ENCODE measurements at regions not wholly inside any gene's neighbourhood (a gene's known extent, or its start where the extent isn't known, plus 50 kb on each side); places are given as distances from the start of the nearest gene placed in this dataset.

DNA sequence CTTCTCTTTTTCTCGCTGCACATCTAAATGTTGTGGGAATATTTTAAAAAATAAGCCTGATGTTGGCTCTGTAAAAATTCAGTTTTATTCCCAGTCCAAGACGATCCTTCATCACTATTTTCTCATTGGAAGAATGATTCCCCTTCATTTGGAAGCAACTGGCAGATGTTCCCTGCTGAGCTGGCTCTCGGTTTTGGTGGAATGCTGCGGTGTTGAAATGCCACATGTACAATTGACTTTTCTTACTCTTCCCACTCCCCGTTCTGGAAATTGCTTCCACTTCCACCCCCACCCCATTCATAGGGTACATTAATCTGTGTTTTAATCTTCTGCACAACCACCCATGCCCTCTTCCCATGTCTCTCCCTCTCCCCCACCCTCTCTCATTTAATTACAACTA lies 496.3 kb upstream of the MAP3K7 start:
- no peak for DNase-seq (ENCODE audit: low read depth, low spot score)
- no peaks in the 10 kb centered on the region for H3K36me3 ChIP-seq (ENCODE audit: insufficient read depth, insufficient read length, low read length)
- no peaks in the 10 kb centered on the region for H3K4me1 ChIP-seq (ENCODE audit: insufficient read depth, insufficient read length)
- no peak overlapping the region for H3K4me3 ChIP-seq (ENCODE audit: insufficient read length, low read depth)
- TF ChIP-seq SUZ12 (IDR thresholded peaks at IDR 0.05; ENCODE audit: extremely low read depth, insufficient read depth, insufficient read length) (no peak), ZNF274 (IDR thresholded peaks at IDR 0.05; ENCODE audit: low read depth, low read length) (no peak), YY1 (IDR thresholded peaks at IDR 0.05; ENCODE audit: insufficient read depth, insufficient read length) (no peak)
- H3K9me3 ChIP-seq (ENCODE audit: insufficient read depth, low read length): no peaks in the 10 kb centered on the region
- no peaks in the 10 kb centered on the region for H3K27me3 ChIP-seq (ENCODE audit: insufficient read depth, insufficient read length)
- H3K9ac ChIP-seq (ENCODE audit: insufficient read length, low read depth): no peak overlapping the region

DNA sequence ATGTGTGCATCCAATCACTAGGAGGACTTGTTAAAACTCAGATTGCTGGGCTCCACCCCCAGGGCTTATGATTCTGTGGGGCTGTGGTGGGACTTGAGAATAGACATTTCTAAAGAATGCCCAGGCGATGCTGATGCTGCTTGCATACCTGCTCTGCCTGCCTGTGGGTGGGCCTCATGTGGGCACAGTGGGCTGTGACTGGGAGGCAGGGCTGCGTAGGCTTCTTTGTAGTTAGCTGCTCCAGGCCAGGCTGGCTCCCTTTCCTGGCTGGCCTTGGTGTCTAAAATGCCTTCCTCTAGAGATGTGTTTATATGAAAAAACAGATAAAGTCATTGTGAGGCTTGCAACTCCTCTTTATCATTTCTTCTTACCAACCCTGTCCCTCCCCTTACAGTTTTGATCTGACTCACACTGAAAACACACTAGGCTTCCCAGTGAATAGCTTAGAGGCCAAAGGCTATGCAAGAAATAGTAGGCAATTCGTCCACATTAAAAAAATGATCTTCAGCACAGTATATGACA lies 495.5 kb upstream of the MAP3K7 start:
- Histone ChIP-seq H3K9ac (ENCODE audit: insufficient read length, low read depth) (no peak overlapping the region), H3K36me3 (ENCODE audit: insufficient read depth, insufficient read length, low read length) (no peaks in the 10 kb centered on the region), H3K4me1 (ENCODE audit: insufficient read depth, insufficient read length) (no peaks in the 10 kb centered on the region), H3K4me3 (ENCODE audit: insufficient read length, low read depth) (no peak overlapping the region), H3K9me3 (ENCODE audit: insufficient read depth, low read length) (no peaks in the 10 kb centered on the region), H3K27me3 (ENCODE audit: insufficient read depth, insufficient read length) (no peaks in the 10 kb centered on the region)
- no peak for DNase-seq (ENCODE audit: low read depth, low spot score)
- TF ChIP-seq YY1 (IDR thresholded peaks at IDR 0.05; ENCODE audit: insufficient read depth, insufficient read length) (no peak), SUZ12 (IDR thresholded peaks at IDR 0.05; ENCODE audit: extremely low read depth, insufficient read depth, insufficient read length) (no peak), ZNF274 (IDR thresholded peaks at IDR 0.05; ENCODE audit: low read depth, low read length) (no peak)

DNA sequence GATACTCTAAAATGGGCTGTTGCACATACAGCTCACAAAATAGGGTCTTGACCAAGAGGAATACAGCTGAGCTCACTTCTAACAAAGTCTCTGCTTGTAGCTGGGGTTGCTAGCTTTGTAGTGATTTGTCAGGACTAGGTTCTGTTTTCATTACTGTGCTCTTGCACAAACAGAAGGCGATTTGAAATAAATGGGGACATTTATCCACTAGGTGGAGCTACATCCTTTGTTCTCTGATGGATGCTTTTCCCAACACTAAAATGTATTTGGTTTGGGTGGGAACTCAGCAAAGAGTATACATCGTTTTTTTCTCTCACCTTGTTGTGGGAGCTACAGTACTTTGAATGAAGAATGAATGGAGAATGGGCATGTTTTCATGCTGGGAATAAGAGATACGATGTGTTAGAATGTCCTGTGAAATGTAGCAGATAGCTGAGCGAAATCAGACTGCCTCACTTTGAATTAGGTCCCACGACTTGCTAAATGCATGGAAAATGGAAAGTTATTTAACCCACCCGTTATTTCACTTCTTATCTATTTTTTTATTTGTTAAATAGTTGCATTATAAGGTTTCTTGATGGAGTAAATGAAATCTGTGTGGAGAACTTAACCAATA lies 494.7 kb upstream of the MAP3K7 start:
- no peak overlapping the region for H3K9ac ChIP-seq (ENCODE audit: insufficient read length, low read depth)
- no peaks in the 10 kb centered on the region for H3K4me1 ChIP-seq (ENCODE audit: insufficient read depth, insufficient read length)
- H3K36me3 ChIP-seq (ENCODE audit: insufficient read depth, insufficient read length, low read length): no peaks in the 10 kb centered on the region
- H3K4me3 ChIP-seq (ENCODE audit: insufficient read length, low read depth): no peak overlapping the region
- H3K9me3 ChIP-seq (ENCODE audit: insufficient read depth, low read length): no peaks in the 10 kb centered on the region
- no peak for TF ChIP-seq YY1 (IDR thresholded peaks at IDR 0.05; ENCODE audit: insufficient read depth, insufficient read length)
- TF ChIP-seq ZNF274 (IDR thresholded peaks at IDR 0.05; ENCODE audit: low read depth, low read length): no peak
- TF ChIP-seq SUZ12 (IDR thresholded peaks at IDR 0.05; ENCODE audit: extremely low read depth, insufficient read depth, insufficient read length): no peak
- peak; percentile 40 for DNase-seq (ENCODE audit: low read depth, low spot score)
- H3K27me3 ChIP-seq (ENCODE audit: insufficient read depth, insufficient read length): no peaks in the 10 kb centered on the region

DNA sequence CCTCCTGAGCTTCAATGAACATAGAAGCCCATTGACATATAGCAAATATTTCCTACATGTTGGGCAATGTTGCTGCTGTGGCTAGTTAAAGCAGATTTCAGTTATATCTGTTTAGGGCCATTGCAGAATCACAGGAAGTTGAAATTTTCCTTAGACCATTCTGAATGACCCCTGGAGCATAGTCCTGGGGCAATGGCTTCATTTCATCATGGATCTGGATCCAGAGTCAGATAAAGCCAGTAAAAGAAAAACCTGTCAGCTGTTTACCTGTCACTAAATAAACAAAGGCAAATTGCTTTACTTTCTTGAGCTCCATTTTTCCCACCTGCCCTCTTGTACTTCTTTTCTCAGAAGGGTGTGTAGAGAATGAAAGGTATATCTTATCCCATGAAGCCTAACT lies 494.0 kb upstream of the MAP3K7 start:
- Histone ChIP-seq H3K4me1 (ENCODE audit: insufficient read depth, insufficient read length) (no peaks in the 10 kb centered on the region), H3K27me3 (ENCODE audit: insufficient read depth, insufficient read length) (no peaks in the 10 kb centered on the region), H3K9me3 (ENCODE audit: insufficient read depth, low read length) (no peaks in the 10 kb centered on the region), H3K36me3 (ENCODE audit: insufficient read depth, insufficient read length, low read length) (no peaks in the 10 kb centered on the region), H3K9ac (ENCODE audit: insufficient read length, low read depth) (no peak overlapping the region), H3K4me3 (ENCODE audit: insufficient read length, low read depth) (no peak overlapping the region)
- TF ChIP-seq ZNF274 (IDR thresholded peaks at IDR 0.05; ENCODE audit: low read depth, low read length) (no peak), YY1 (IDR thresholded peaks at IDR 0.05; ENCODE audit: insufficient read depth, insufficient read length) (no peak)
- no peak for DNase-seq (ENCODE audit: low read depth, low spot score)

DNA sequence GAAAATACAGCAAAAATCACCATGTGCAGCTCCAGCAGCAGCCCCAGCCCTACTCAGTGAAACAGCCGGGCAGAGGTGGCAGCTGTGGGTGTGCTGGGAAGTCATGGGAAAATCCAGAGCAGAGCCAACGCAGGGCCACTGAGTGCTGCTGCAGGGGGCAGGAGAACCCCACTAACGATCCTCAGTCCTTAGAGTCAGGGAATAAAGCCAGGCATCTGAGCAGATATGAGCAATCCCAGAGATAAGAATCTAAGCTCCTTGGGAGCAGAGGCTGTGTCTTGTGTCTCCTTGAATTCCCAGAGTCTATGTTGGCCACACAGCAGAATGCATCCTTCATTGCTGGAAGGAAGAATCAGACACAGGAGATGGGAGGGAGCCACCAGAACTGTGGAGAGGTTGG lies 493.1 kb upstream of the MAP3K7 start:
- Histone ChIP-seq H3K27me3 (ENCODE audit: insufficient read depth, insufficient read length) (no peaks in the 10 kb centered on the region), H3K4me3 (ENCODE audit: insufficient read length, low read depth) (no peak overlapping the region), H3K4me1 (ENCODE audit: insufficient read depth, insufficient read length) (no peaks in the 10 kb centered on the region), H3K9ac (ENCODE audit: insufficient read length, low read depth) (no peak overlapping the region), H3K9me3 (ENCODE audit: insufficient read depth, low read length) (no peaks in the 10 kb centered on the region), H3K36me3 (ENCODE audit: insufficient read depth, insufficient read length, low read length) (no peaks in the 10 kb centered on the region)
- no peak for DNase-seq (ENCODE audit: low read depth, low spot score)
- TF ChIP-seq YY1 (IDR thresholded peaks at IDR 0.05; ENCODE audit: insufficient read depth, insufficient read length): no peak
- TF ChIP-seq SUZ12 (IDR thresholded peaks at IDR 0.05; ENCODE audit: extremely low read depth, insufficient read depth, insufficient read length): no peak
- TF ChIP-seq ZNF274 (IDR thresholded peaks at IDR 0.05; ENCODE audit: low read depth, low read length): no peak

DNA sequence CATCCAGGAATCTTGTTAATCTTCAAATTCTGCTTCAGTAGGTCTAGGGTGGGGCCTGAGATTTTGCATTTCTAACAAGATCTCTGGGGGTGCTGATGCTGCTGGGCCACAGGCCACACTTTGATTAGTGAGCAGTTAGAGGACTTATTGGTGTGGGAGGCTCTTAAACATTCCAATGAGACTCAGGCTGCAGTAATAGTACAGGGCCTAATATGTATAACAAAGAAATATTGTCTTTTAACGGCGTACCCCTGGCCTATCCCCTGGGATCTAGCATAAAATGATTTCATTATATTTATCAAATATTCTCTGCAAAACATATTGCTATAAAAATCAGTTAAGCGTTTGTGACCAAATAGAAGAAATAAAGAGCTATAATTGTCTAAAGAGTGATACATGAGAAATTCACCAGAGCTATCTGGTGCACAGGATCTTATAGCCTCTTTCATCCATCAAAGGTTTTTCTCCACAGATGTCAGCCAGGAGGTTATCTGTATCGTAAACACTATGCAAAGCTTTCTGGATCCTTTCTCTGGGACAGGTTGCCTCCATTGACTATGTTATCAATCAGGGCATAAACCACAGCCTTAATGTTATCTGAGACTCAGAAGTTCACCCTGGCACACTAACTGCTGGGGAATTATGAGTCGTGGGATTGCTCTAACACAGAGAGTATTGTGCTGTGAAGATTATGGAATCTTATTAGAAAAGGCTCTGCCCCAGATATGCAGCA lies 488.5 kb upstream of the MAP3K7 start:
- Histone ChIP-seq H3K36me3 (ENCODE audit: insufficient read depth, insufficient read length, low read length) (no peaks in the 10 kb centered on the region), H3K4me1 (ENCODE audit: insufficient read depth, insufficient read length) (no peaks in the 10 kb centered on the region)

DNA sequence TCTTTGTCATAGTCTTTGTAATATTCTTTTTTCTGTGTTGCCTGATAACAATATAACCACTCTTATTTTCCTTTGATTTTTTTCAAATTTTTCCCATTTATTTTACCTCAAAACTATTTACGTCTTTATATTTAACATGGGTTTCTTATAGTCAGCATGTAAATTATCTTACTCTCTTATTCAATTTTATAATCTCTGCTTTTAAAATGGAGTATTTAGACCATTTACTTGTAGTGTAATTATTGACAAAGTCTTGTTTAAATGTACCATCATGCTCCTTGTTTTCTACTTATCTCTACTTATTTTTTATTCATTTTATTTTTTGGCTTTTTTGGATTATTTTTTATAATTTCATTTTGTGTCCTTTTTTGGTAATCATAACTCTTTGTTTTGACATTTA lies 476.5 kb upstream of the MAP3K7 start:
- Histone ChIP-seq H3K27me3 (ENCODE audit: insufficient read depth, insufficient read length) (no peaks in the 10 kb centered on the region), H3K9ac (ENCODE audit: insufficient read length, low read depth) (no peak overlapping the region), H3K4me3 (ENCODE audit: insufficient read length, low read depth) (no peak overlapping the region), H3K9me3 (ENCODE audit: insufficient read depth, low read length) (no peaks in the 10 kb centered on the region), H3K4me1 (ENCODE audit: insufficient read depth, insufficient read length) (no peaks in the 10 kb centered on the region), H3K36me3 (ENCODE audit: insufficient read depth, insufficient read length, low read length) (no peaks in the 10 kb centered on the region)
- DNase-seq (ENCODE audit: low read depth, low spot score): no peak
- TF ChIP-seq SUZ12 (IDR thresholded peaks at IDR 0.05; ENCODE audit: extremely low read depth, insufficient read depth, insufficient read length) (no peak), YY1 (IDR thresholded peaks at IDR 0.05; ENCODE audit: insufficient read depth, insufficient read length) (no peak)

More for the DNA sequence above, 488.5 kb upstream of the MAP3K7 start:
- DNase-seq (ENCODE audit: low read depth, low spot score): no peak
- Histone ChIP-seq H3K9ac (ENCODE audit: insufficient read length, low read depth) (no peak overlapping the region), H3K4me3 (ENCODE audit: insufficient read length, low read depth) (no peak overlapping the region), H3K27me3 (ENCODE audit: insufficient read depth, insufficient read length) (no peaks in the 10 kb centered on the region), H3K9me3 (ENCODE audit: insufficient read depth, low read length) (no peaks in the 10 kb centered on the region)
- no peak for TF ChIP-seq YY1 (IDR thresholded peaks at IDR 0.05; ENCODE audit: insufficient read depth, insufficient read length)
- no peak for TF ChIP-seq SUZ12 (IDR thresholded peaks at IDR 0.05; ENCODE audit: extremely low read depth, insufficient read depth, insufficient read length)
- no peak for TF ChIP-seq ZNF274 (IDR thresholded peaks at IDR 0.05; ENCODE audit: low read depth, low read length)
